ENCODE measurements at regions not wholly inside any gene's neighbourhood (a gene's known extent, or its start where the extent isn't known, plus 50 kb on each side); places are given as distances from the start of the nearest gene placed in this dataset.

GRCh38 chr10:64637939-64638338, 1116.7 kb downstream of the REEP3 start:
- TF ChIP-seq CTCF (IDR thresholded peaks at IDR 0.05; ENCODE audit: low read length) (no peak), EZH2 (IDR thresholded peaks at IDR 0.05; ENCODE audit: borderline replicate concordance, low read length) (no peak)
